ENCODE measurements at regions not wholly inside any gene's neighbourhood (a gene's known extent, or its start where the extent isn't known, plus 50 kb on each side); places are given as distances from the start of the nearest gene placed in this dataset.
"Not testable (repeated sequence)": the region's sequence is repeated elsewhere in the genome, so short reads cannot be mapped to it uniquely, and the experiment has no call there.

GRCh38 chr1:197985351-197985750, 68.2 kb downstream of the LHX9 start:
- ATAC-seq (no peak), DNase-seq (no peak)
- Histone ChIP-seq H3K9me3 (no peaks in the 10 kb centered on the region), H3K4me3 (no peak overlapping the region), H3K36me3 (replicated peaks in 1 of 2; ENCODE audit: insufficient read depth in 1 of 2, low read depth in 2 of 2) (no peaks in the 10 kb centered on the region), H3K27ac (no peak overlapping the region), H3K4me1 (no peaks in the 10 kb centered on the region), H3K27me3 (no peaks in the 10 kb centered on the region)
- 71 to 75% methylated on average over 4 of the region's 4 CpGs for WGBS, 2 donors
- intact Hi-C loops (cut with DNase I) = no loop called here
- no peak for TF ChIP-seq POLR2A (IDR thresholded peaks at IDR 0.05)
- no peak for TF ChIP-seq CTCF (IDR thresholded peaks at IDR 0.05)

GRCh38 chr1:197986817-197987216, 69.6 kb downstream of the LHX9 start:
- no peaks in the 10 kb centered on the region for H3K4me1 ChIP-seq
- intact Hi-C loops (cut with DNase I) = no loop called here
- 78 to 82% methylated on average over 3 of the region's 3 CpGs for WGBS, 2 donors
- DNase-seq = no peak
- no peak overlapping the region for H3K4me3 ChIP-seq
- TF ChIP-seq POLR2A (IDR thresholded peaks at IDR 0.05) (no peak), CTCF (IDR thresholded peaks at IDR 0.05) (no peak)
- H3K9me3 ChIP-seq = no peaks in the 10 kb centered on the region
- ATAC-seq = no peak
- no peaks in the 10 kb centered on the region for H3K36me3 ChIP-seq (replicated peaks in 1 of 2; ENCODE audit: insufficient read depth in 1 of 2, low read depth in 2 of 2)
- H3K27ac ChIP-seq = no peak overlapping the region
- no peaks in the 10 kb centered on the region for H3K27me3 ChIP-seq

- Histone ChIP-seq H3K27me3 (no peaks in the 10 kb centered on the region), H3K4me1 (no peaks in the 10 kb centered on the region), H3K4me3 (no peak overlapping the region), H3K27ac (no peak overlapping the region), H3K9me3 (no peaks in the 10 kb centered on the region), H3K36me3 (replicated peaks in 1 of 2; ENCODE audit: insufficient read depth in 1 of 2, low read depth in 2 of 2) (no peaks in the 10 kb centered on the region)
- intact Hi-C loops (cut with DNase I) = no loop called here
- WGBS, 2 donors = 80 to 81% methylated on average over 3 of the region's 3 CpGs
- DNase-seq (no peak), ATAC-seq (no peak)
- no peak for TF ChIP-seq POLR2A (IDR thresholded peaks at IDR 0.05)
- no peak for TF ChIP-seq CTCF (IDR thresholded peaks at IDR 0.05)
Measured at GRCh38 chr1:197987294-197987693, 70.1 kb downstream of the LHX9 start.

- H3K4me1 ChIP-seq; DNase-seq; H3K9me3 ChIP-seq; intact Hi-C loops (cut with DNase I); ATAC-seq; H3K4me3 ChIP-seq; H3K36me3 ChIP-seq (replicated peaks in 1 of 2; ENCODE audit: insufficient read depth in 1 of 2, low read depth in 2 of 2); H3K27me3 ChIP-seq; H3K27ac ChIP-seq: not testable (repeated sequence)
- 93 to 96% methylated on average over 7 of the region's 7 CpGs for WGBS, 2 donors
Measured at GRCh38 chr1:197988581-197988980, 71.4 kb downstream of the LHX9 start.

GRCh38 chr1:197989058-197989457, 71.9 kb downstream of the LHX9 start:
- DNase-seq = no peak
- no peaks in the 10 kb centered on the region for H3K4me1 ChIP-seq
- no peaks in the 10 kb centered on the region for H3K27me3 ChIP-seq
- no peak for ATAC-seq
- intact Hi-C loops (cut with DNase I) = no loop called here
- H3K27ac ChIP-seq = no peak overlapping the region
- H3K4me3 ChIP-seq = no peak overlapping the region
- H3K36me3 ChIP-seq (replicated peaks in 1 of 2; ENCODE audit: insufficient read depth in 1 of 2, low read depth in 2 of 2) = no peaks in the 10 kb centered on the region
- no peaks in the 10 kb centered on the region for H3K9me3 ChIP-seq
- 61% methylated on average over 5 of the region's 5 CpGs for WGBS, 2 donors
- TF ChIP-seq POLR2A (IDR thresholded peaks at IDR 0.05) (no peak), CTCF (IDR thresholded peaks at IDR 0.05) (no peak)

Measured in body of pancreas (tissue), 4 donors.